ENCODE measurements at regions not wholly inside any gene's neighbourhood (a gene's known extent, or its start where the extent isn't known, plus 50 kb on each side); places are given as distances from the start of the nearest gene placed in this dataset.
"Not testable (repeated sequence)": the region's sequence is repeated elsewhere in the genome, so short reads cannot be mapped to it uniquely, and the experiment has no call there.

DNA sequence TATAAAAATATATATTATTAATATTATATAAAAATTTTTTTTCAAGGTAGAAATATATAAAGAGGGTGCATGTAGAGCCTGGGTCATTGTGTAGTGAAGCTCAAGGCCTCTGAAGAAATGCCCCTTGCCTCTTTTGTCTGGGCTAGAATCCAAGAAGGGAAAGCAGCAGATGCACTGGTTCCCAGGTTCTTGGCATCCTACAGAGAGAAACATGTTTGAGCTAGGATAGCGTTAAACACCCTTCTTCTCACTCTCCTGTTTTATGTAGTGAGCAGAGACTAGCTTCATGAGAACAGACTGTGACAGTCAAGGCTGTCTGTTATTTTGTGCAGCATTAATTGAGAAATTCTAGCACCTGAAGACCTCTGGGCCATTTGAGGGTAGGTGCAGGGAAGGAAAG, 149.7 kb downstream of the ANKRD30BL start:
- not testable (repeated sequence) for TF ChIP-seq EZH2 (IDR thresholded peaks at IDR 0.05; ENCODE audit: borderline replicate concordance, low read depth, low read length, severe bottlenecking); POLR2A (IDR thresholded peaks at IDR 0.05; ENCODE audit: low read depth, low read length); POLR2AphosphoS5 (IDR thresholded peaks at IDR 0.05; ENCODE audit: insufficient read depth, low read depth, low read length); MYC (IDR thresholded peaks at IDR 0.05; ENCODE audit: low read depth, low read length); JUN (IDR thresholded peaks at IDR 0.05; ENCODE audit: borderline replicate concordance, insufficient read depth, insufficient read length, low read depth); FOS (IDR thresholded peaks at IDR 0.05; ENCODE audit: borderline replicate concordance, insufficient read depth, low read length)
- TF ChIP-seq, protein P1, sequence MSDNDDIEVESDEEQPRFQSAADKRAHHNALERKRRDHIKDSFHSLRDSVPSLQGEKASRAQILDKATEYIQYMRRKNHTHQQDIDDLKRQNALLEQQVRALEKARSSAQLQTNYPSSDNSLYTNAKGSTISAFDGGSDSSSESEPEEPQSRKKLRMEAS (IDR thresholded peaks at IDR 0.05; ENCODE audit: insufficient read depth, insufficient read length): not testable (repeated sequence)
- TF ChIP-seq, protein P2, sequence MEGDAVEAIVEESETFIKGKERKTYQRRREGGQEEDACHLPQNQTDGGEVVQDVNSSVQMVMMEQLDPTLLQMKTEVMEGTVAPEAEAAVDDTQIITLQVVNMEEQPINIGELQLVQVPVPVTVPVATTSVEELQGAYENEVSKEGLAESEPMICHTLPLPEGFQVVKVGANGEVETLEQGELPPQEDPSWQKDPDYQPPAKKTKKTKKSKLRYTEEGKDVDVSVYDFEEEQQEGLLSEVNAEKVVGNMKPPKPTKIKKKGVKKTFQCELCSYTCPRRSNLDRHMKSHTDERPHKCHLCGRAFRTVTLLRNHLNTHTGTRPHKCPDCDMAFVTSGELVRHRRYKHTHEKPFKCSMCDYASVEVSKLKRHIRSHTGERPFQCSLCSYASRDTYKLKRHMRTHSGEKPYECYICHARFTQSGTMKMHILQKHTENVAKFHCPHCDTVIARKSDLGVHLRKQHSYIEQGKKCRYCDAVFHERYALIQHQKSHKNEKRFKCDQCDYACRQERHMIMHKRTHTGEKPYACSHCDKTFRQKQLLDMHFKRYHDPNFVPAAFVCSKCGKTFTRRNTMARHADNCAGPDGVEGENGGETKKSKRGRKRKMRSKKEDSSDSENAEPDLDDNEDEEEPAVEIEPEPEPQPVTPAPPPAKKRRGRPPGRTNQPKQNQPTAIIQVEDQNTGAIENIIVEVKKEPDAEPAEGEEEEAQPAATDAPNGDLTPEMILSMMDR (IDR thresholded peaks at IDR 0.05; ENCODE audit: extremely low read depth in 1 of 2, insufficient read depth in 1 of 2, low read depth in 1 of 2, low read length in 2 of 2): not testable (repeated sequence)
